ENCODE measurements at regions not wholly inside any gene's neighbourhood (a gene's known extent, or its start where the extent isn't known, plus 50 kb on each side); places are given as distances from the start of the nearest gene placed in this dataset.

DNA sequence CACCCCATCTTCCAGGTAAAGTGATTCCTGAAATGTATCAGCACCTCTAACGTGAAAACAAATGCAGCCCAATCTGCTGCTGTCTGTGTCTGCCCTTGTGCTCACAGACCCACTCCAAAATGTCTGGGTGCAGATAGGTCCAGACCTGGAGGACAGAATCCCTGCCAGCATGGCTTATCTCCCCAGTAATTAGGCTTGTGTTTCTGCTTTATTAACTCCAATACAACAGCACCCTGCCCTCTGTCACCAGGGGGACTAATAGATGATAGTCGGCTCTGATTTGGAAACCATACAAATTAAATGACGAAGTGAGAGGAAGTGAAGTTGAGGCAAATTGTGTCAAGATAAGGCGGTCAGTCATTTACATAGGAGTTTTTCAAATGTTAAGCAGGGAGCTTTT is 608.3 kb upstream of the SALL1 start:
- H3K36me3 ChIP-seq (ENCODE audit: control insufficient read depth, insufficient read depth, low read length), result no peaks in the 10 kb centered on the region
- no peaks in the 10 kb centered on the region for H3K79me2 ChIP-seq
- no peak overlapping the region for H3K27ac ChIP-seq
- no peaks in the 10 kb centered on the region for H3K27me3 ChIP-seq (ENCODE audit: control insufficient read depth, insufficient read depth, low read length)
- H2AFZ ChIP-seq, result no peak overlapping the region
- no peak overlapping the region for H3K9ac ChIP-seq
- H3K4me3 ChIP-seq (ENCODE audit: low read depth, low read length), result no peak overlapping the region
- no peaks in the 10 kb centered on the region for H3K9me3 ChIP-seq (ENCODE audit: control insufficient read depth, low read length)
- no peak overlapping the region for H3K4me2 ChIP-seq (ENCODE audit: low read length)
- H3K4me1 ChIP-seq, result no peaks in the 10 kb centered on the region
- TF ChIP-seq, protein P1, sequence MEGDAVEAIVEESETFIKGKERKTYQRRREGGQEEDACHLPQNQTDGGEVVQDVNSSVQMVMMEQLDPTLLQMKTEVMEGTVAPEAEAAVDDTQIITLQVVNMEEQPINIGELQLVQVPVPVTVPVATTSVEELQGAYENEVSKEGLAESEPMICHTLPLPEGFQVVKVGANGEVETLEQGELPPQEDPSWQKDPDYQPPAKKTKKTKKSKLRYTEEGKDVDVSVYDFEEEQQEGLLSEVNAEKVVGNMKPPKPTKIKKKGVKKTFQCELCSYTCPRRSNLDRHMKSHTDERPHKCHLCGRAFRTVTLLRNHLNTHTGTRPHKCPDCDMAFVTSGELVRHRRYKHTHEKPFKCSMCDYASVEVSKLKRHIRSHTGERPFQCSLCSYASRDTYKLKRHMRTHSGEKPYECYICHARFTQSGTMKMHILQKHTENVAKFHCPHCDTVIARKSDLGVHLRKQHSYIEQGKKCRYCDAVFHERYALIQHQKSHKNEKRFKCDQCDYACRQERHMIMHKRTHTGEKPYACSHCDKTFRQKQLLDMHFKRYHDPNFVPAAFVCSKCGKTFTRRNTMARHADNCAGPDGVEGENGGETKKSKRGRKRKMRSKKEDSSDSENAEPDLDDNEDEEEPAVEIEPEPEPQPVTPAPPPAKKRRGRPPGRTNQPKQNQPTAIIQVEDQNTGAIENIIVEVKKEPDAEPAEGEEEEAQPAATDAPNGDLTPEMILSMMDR (IDR thresholded peaks at IDR 0.05), result no peak

DNA sequence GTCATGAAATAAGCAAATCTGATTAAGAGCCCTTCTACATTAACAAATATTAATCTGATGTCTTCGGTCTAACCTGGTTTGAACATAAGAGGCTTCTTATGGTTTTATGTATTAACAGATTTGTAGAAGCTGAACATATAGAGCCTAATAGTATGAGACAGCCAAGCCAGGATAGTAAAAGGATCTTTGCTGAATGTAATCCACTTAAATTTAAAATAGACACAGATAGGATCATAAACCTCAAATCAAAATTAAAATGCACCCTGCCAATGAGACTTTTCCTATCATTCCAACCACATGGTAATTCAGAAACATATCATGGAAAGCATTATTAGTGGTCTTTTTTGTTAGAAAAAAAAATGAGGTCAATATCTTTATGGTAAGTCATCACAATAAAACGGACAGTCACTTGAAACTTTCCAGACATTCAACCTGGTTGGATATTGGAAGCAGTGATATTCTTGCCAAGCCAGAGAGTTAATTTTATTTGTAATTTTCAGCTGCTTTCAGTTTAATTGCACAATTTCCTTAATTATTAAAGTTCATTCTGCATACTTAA is 606.9 kb upstream of the SALL1 start:
- H3K4me1 ChIP-seq, result no peaks in the 10 kb centered on the region
- H3K36me3 ChIP-seq (ENCODE audit: control insufficient read depth, insufficient read depth, low read length), result no peaks in the 10 kb centered on the region
- no peak overlapping the region for H3K27ac ChIP-seq
- H3K4me2 ChIP-seq (ENCODE audit: low read length), result no peak overlapping the region
- no peaks in the 10 kb centered on the region for H3K9me3 ChIP-seq (ENCODE audit: control insufficient read depth, low read length)
- H3K4me3 ChIP-seq (ENCODE audit: low read depth, low read length), result no peak overlapping the region
- no peak overlapping the region for H3K9ac ChIP-seq
- TF ChIP-seq, protein P1 (IDR thresholded peaks at IDR 0.05), result no peak
- H3K79me2 ChIP-seq, result no peaks in the 10 kb centered on the region
- no peaks in the 10 kb centered on the region for H3K27me3 ChIP-seq (ENCODE audit: control insufficient read depth, insufficient read depth, low read length)
- H2AFZ ChIP-seq, result no peak overlapping the region

DNA sequence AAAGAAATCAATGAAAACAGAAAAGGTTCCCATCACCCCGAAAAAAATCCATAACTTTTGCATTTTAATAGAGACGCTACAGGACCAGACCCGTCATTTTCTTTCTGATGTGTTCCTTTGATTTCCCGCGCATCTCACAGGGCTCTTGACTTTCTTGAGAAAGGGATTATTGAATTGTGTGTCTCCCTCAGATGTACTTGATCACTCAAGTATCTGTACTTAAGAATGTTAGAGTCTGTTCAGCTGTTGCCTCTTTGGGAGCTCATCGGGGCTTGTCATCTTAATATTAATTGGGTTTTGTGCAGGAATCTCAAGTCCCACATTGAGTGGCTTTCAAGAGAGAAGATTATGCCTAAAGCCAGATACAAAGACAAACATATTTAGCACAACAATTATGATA is 606.4 kb upstream of the SALL1 start:
- no peaks in the 10 kb centered on the region for H3K27me3 ChIP-seq (ENCODE audit: control insufficient read depth, insufficient read depth, low read length)
- H3K4me2 ChIP-seq (ENCODE audit: low read length), result no peak overlapping the region
- H2AFZ ChIP-seq, result no peak overlapping the region
- H3K79me2 ChIP-seq, result no peaks in the 10 kb centered on the region
- H3K4me3 ChIP-seq (ENCODE audit: low read depth, low read length), result no peak overlapping the region
- no peak overlapping the region for H3K27ac ChIP-seq
- H3K36me3 ChIP-seq (ENCODE audit: control insufficient read depth, insufficient read depth, low read length), result no peaks in the 10 kb centered on the region
- H3K4me1 ChIP-seq, result no peaks in the 10 kb centered on the region
- no peak overlapping the region for H3K9ac ChIP-seq
- no peaks in the 10 kb centered on the region for H3K9me3 ChIP-seq (ENCODE audit: control insufficient read depth, low read length)
- TF ChIP-seq, protein P1 (IDR thresholded peaks at IDR 0.05), result no peak

DNA sequence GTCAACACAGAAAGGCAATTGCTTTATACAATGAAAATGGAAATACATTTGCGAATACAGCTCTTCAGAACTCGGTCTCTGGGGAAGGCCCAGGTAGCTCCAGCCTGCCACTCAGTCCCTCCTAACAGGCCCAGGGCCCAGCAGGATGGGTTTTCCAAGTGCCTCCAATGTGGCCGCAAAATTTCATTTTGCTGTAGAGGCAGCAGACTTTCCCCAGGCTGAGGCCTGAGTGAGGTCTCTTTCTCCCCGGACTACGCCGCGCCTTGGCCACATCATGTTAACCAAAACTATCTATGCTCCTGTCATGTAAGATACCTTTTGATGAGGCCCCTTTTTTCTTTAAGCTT is 606.0 kb upstream of the SALL1 start:
- Histone ChIP-seq H3K9ac (no peak overlapping the region), H3K4me3 (ENCODE audit: low read depth, low read length) (no peak overlapping the region), H3K9me3 (ENCODE audit: control insufficient read depth, low read length) (no peaks in the 10 kb centered on the region), H3K79me2 (no peaks in the 10 kb centered on the region), H3K4me1 (no peaks in the 10 kb centered on the region), H3K27me3 (ENCODE audit: control insufficient read depth, insufficient read depth, low read length) (no peaks in the 10 kb centered on the region), H3K27ac (no peak overlapping the region), H3K36me3 (ENCODE audit: control insufficient read depth, insufficient read depth, low read length) (no peaks in the 10 kb centered on the region), H3K4me2 (ENCODE audit: low read length) (no peak overlapping the region), H2AFZ (no peak overlapping the region)
- TF ChIP-seq, protein P1 (IDR thresholded peaks at IDR 0.05), result no peak

DNA sequence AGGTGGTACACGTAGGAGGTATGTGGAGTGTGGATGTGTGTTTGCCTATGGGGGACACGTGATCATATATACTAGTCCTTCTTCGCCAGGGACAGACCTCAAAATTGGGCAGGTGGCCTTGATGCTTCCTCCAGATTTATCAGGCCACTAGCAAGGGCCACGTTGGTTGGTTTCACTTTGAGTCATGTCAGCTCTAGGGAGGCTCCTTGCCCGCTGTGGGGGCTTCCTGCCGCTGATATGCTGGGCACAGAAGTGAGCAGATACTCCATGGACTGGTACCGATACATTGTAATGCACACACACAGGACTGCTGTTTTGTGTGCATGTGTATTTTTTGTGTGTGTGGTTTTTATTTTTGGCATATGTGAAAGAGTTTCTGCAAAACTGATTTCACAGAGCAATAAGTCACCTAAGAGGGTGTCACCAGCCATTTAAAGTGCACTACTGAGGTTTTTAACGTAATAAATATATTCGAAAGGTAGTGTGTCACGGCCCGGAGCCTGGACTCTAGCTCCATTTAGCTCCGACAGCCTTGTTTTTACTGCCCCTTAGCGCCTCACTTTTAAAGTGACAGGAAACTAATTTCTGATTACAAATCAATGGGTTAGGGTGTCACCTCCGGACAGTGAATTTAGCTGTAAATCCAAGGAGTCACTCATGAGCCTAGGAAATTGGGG is 605.5 kb upstream of the SALL1 start:
- no peaks in the 10 kb centered on the region for H3K9me3 ChIP-seq (ENCODE audit: control insufficient read depth, low read length)
- no peak overlapping the region for H3K9ac ChIP-seq

More for the DNA sequence above, 605.5 kb upstream of the SALL1 start:
- H3K4me3 ChIP-seq (ENCODE audit: low read depth, low read length), result no peak overlapping the region
- no peaks in the 10 kb centered on the region for H3K79me2 ChIP-seq
- H3K27me3 ChIP-seq (ENCODE audit: control insufficient read depth, insufficient read depth, low read length), result no peaks in the 10 kb centered on the region
- TF ChIP-seq, protein P1 (IDR thresholded peaks at IDR 0.05), result no peak
- H3K4me2 ChIP-seq (ENCODE audit: low read length), result no peak overlapping the region
- no peak overlapping the region for H3K27ac ChIP-seq
- H3K36me3 ChIP-seq (ENCODE audit: control insufficient read depth, insufficient read depth, low read length), result no peaks in the 10 kb centered on the region
- H3K4me1 ChIP-seq, result no peaks in the 10 kb centered on the region
- no peak overlapping the region for H2AFZ ChIP-seq
